Endothelial cell of umbilical vein (primary cell): ENCODE measurements at regions not wholly inside any gene's neighbourhood (a gene's known extent, or its start where the extent isn't known, plus 50 kb on each side); places are given as distances from the start of the nearest gene placed in this dataset.

Experiments used
- BruUV-seq: library from RNA; stranded (reverse); fragments of 400-500 nt; replicated peaks from 2 replicates; lab custom pipeline; 2021; lab: Mats Ljungman, UMichigan
- CTCF ChIA-PET: fragments of 300-600, 350-600 bp; sonication (Branson Sonifier 250); formaldehyde crosslinking; loops from one replicate; lab custom pipeline; 2021; ENCODE audit warnings: antibody characterized with exemption, inconsistent platforms; lab: Charles Lee
- POLR2A ChIA-PET: fragments of 300-600, 350-600 bp; sonication (Branson Sonifier 250); formaldehyde crosslinking; loops from one replicate; lab custom pipeline; 2021; ENCODE audit warnings: antibody characterized with exemption, inconsistent platforms; lab: Charles Lee
- DNase-seq: peaks from one replicate; pipeline ENCODE4 v3.0.0-alpha.2; 2011; ENCODE audit warnings: low read depth, low spot score
- FAIRE-seq: peaks from 2 replicates; lab custom pipeline; 2011; peaks lifted over from hg19 to GRCh38; lab: Jason Lieb, UNC
- H2AFZ ChIP-seq: 2 replicates; pipeline ENCODE4 v1.6.0; 2012; ENCODE audit warnings: low read depth, low read length, control low read depth, inconsistent platforms
- H3K27ac ChIP-seq: 2 replicates; pipeline ENCODE4 v1.5.1; 2011; ENCODE audit warnings: low read depth, mild to moderate bottlenecking, control low read depth, low read length, moderate library complexity; ENCODE audit not compliant: insufficient read depth
- H3K27me3 ChIP-seq, 2 experiments: 2 replicates each; pipeline versions ENCODE4 v1.6.0 to v1.6.1; 2011; ENCODE audit warnings: low read length in 2 of 2, mixed read lengths in 1 of 2; ENCODE audit not compliant: control insufficient read depth in 2 of 2, insufficient read depth in 2 of 2
- H3K36me3 ChIP-seq, 2 experiments: 2 replicates in 1 of 2; 3 replicates in 1 of 2; pipeline ENCODE4 v1.5.1; 2011; ENCODE audit warnings: low read length in 2 of 2, mild to moderate bottlenecking in 1 of 2, moderate library complexity in 1 of 2; ENCODE audit not compliant: control insufficient read depth in 2 of 2, insufficient read depth in 2 of 2; ENCODE audit errors: extremely low read depth in 1 of 2
- H3K4me1 ChIP-seq: 3 replicates; pipeline ENCODE4 v1.5.1; 2011; ENCODE audit warnings: mild to moderate bottlenecking, low read length; ENCODE audit not compliant: control insufficient read depth, insufficient read depth; ENCODE audit errors: extremely low read depth
- H3K4me2 ChIP-seq: 2 replicates; pipeline ENCODE4 v1.6.1; 2011; ENCODE audit warnings: low read length, control low read depth, mixed read lengths; ENCODE audit not compliant: insufficient read depth
- H3K4me3 ChIP-seq, 3 experiments: fragments of 200-600 bp in 1 of 3; sonication (generic), shearing (Covaris generic) in 1 of 3; replicated peaks in 1 of 3; 2 replicates each; pipeline ENCODE4 v1.5.1; 2011 to 2016; ENCODE audit warnings: control low read depth in 3 of 3, low read length in 3 of 3, mild to moderate bottlenecking in 2 of 3, inconsistent platforms in 1 of 3, low read depth in 1 of 3, moderate library complexity in 1 of 3; ENCODE audit not compliant: insufficient read depth in 1 of 3
- H3K79me2 ChIP-seq: 2 replicates; pipeline ENCODE4 v1.6.0; 2012; ENCODE audit warnings: low read length, inconsistent platforms; ENCODE audit not compliant: control insufficient read depth, insufficient read depth
- H3K9ac ChIP-seq: replicated peaks from 2 replicates; pipeline ENCODE3; 2011; ENCODE audit warnings: low read length, control low read depth; ENCODE audit not compliant: insufficient read depth; ENCODE audit errors: extremely low read depth
- H3K9me1 ChIP-seq: replicated peaks from 3 replicates; pipeline ENCODE4 v1.6.0; 2011; ENCODE audit warnings: mild to moderate bottlenecking, low read length; ENCODE audit not compliant: control insufficient read depth, insufficient read depth; ENCODE audit errors: extremely low read depth
- H3K9me3 ChIP-seq: replicated peaks from 2 replicates; pipeline ENCODE4 v1.5.1; 2012; ENCODE audit warnings: low read length, inconsistent platforms; ENCODE audit not compliant: control insufficient read depth, insufficient read depth
- H4K20me1 ChIP-seq: replicated peaks from 2 replicates; pipeline ENCODE3; 2011; ENCODE audit warnings: mild to moderate bottlenecking, low read length; ENCODE audit not compliant: control insufficient read depth, insufficient read depth; ENCODE audit errors: extremely low read depth
- CTCF ChIP-seq, 2 donors: IDR thresholded peaks; 1 replicate in 1 of 2; 2 replicates in 1 of 2; pipeline ENCODE4 v1.5.1; 2011; ENCODE audit warnings: low read length in 2 of 2, mild to moderate bottlenecking in 2 of 2, moderate library complexity in 2 of 2, control low read depth in 1 of 2, inconsistent platforms in 1 of 2, low read depth in 1 of 2; ENCODE audit not compliant: insufficient read depth in 1 of 2; ENCODE audit errors: extremely low read depth in 1 of 2
- EZH2 ChIP-seq: IDR thresholded peaks from 2 replicates; pipeline ENCODE4 v1.6.1; 2012; ENCODE audit warnings: borderline replicate concordance, low read depth, mild to moderate bottlenecking, moderate library complexity, low read length, inconsistent platforms; ENCODE audit not compliant: severe bottlenecking
- FOS ChIP-seq: IDR thresholded peaks from 2 replicates; pipeline ENCODE4 v1.6.1; 2011; ENCODE audit warnings: mild to moderate bottlenecking, low read length, moderate library complexity, borderline replicate concordance; ENCODE audit not compliant: insufficient read depth
- GATA2 ChIP-seq: IDR thresholded peaks from 2 replicates; pipeline ENCODE4 v1.7.0; 2011; ENCODE audit warnings: low read depth, mild to moderate bottlenecking, moderate library complexity, mixed read lengths, low read length; ENCODE audit not compliant: insufficient read length, insufficient read depth
- JUN ChIP-seq: IDR thresholded peaks from 2 replicates; pipeline ENCODE4 v1.6.1; 2011; ENCODE audit warnings: borderline replicate concordance, low read depth; ENCODE audit not compliant: insufficient read length, insufficient read depth
- MYC ChIP-seq: IDR thresholded peaks from one replicate; pipeline ENCODE4 v1.6.1; 2011; ENCODE audit warnings: mild to moderate bottlenecking, low read depth, low read length
- POLR2A ChIP-seq: IDR thresholded peaks from 2 replicates; pipeline ENCODE4 v1.6.1; 2012; ENCODE audit warnings: low read depth, mild to moderate bottlenecking, control low read depth, low read length
- POLR2AphosphoS5 ChIP-seq: IDR thresholded peaks from 2 replicates; pipeline ENCODE4 v1.6.1; 2012; ENCODE audit warnings: low read depth, mild to moderate bottlenecking, control low read depth, low read length, moderate library complexity; ENCODE audit not compliant: insufficient read depth
- dilution Hi-C: fragments of 300-500 bp; cut with MboI; formaldehyde crosslinking; loops from one replicate; pipeline ENCODE4 v1.15.0; 2019; ENCODE audit warnings: low sequenced_read_pairs; ENCODE audit not compliant: extremely low pct_ligation_motif_present
- intact Hi-C: fragments of 100-400 bp; cut with micrococcal nuclease; formaldehyde crosslinking; loops from one replicate; pipeline ENCODE4 v1.10.0; 2022
- TF ChIP-seq, protein P1 (sequence below): IDR thresholded peaks from 2 replicates; pipeline ENCODE4 v1.6.1; 2011; ENCODE audit not compliant: insufficient read depth, insufficient read length

DNA sequence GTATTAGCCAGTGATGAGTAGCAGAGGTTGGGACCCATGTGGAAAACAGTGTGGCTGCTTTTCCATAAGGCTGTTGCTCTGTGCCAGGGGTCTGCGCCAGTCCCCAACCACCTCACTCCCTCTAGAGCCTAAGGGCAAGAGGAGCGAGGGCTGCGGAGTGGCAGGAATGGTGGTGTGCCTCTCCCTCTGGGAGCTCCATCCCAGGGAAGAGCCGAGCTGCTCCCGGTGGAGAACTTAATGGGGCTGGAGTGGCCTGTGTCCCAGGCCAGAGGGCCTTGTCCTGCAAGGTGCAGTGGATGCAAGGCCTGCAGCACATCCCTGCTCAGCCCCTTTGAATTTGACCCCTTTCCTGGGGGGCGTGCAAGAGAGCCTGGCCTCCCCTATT, 105.4 kb upstream of the GRXCR1 start:
- TF ChIP-seq GATA2 (no peak), POLR2A (no peak), EZH2 (no peak), MYC (no peak), JUN (no peak), CTCF (IDR thresholded peaks at IDR 0.05; ENCODE audit: extremely low read depth in 1 of 2, insufficient read depth in 1 of 2, low read depth in 1 of 2, low read length in 2 of 2) (no peak), POLR2AphosphoS5 (no peak), FOS (no peak)
- TF ChIP-seq, protein P1, sequence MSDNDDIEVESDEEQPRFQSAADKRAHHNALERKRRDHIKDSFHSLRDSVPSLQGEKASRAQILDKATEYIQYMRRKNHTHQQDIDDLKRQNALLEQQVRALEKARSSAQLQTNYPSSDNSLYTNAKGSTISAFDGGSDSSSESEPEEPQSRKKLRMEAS = no peak
- FAIRE-seq = no peak
- no peaks in the 10 kb centered on the region for H3K79me2 ChIP-seq
- H3K9me3 ChIP-seq = no peaks in the 10 kb centered on the region
- DNase-seq = no peak
- BruUV-seq = no TSS peak
- H3K4me3 ChIP-seq = no peak overlapping the region
- H4K20me1 ChIP-seq = no peaks in the 10 kb centered on the region
- intact Hi-C loops (no loop called here), dilution Hi-C loops (no loop called here)
- H2AFZ ChIP-seq = no peak overlapping the region
- H3K4me2 ChIP-seq = no peak overlapping the region
- H3K9ac ChIP-seq = no peak overlapping the region
- no peak overlapping the region for H3K27ac ChIP-seq
- H3K27me3 ChIP-seq = no peaks in the 10 kb centered on the region
- no peaks in the 10 kb centered on the region for H3K36me3 ChIP-seq
- H3K9me1 ChIP-seq = no peaks in the 10 kb centered on the region
- CTCF ChIA-PET = no interaction called here
- no peaks in the 10 kb centered on the region for H3K4me1 ChIP-seq
- POLR2A ChIA-PET = no interaction called here
